Mammary epithelial cell (primary cell): ENCODE measurements at regions not wholly inside any gene's neighbourhood (a gene's known extent, or its start where the extent isn't known, plus 50 kb on each side); places are given as distances from the start of the nearest gene placed in this dataset.

ENCODE experiments used
- EZH2 ChIP-seq: IDR thresholded peaks from 2 replicates; pipeline ENCODE4 v1.6.1; 2012; ENCODE audit warnings: low read length, inconsistent platforms, borderline replicate concordance
- TF ChIP-seq, protein P1 (sequence below), 2 donors: IDR thresholded peaks in 1 of 2; conservative IDR thresholded peaks in 1 of 2; 2 replicates each; pipeline ENCODE4 v1.5.1; 2011 to 2012; ENCODE audit warnings: inconsistent platforms in 2 of 2, low read length in 2 of 2, mild to moderate bottlenecking in 2 of 2, control low read depth in 1 of 2, low read depth in 1 of 2; ENCODE audit not compliant: insufficient read depth in 1 of 2; ENCODE audit errors: extremely low read depth in 1 of 2

- TF ChIP-seq, protein P1, sequence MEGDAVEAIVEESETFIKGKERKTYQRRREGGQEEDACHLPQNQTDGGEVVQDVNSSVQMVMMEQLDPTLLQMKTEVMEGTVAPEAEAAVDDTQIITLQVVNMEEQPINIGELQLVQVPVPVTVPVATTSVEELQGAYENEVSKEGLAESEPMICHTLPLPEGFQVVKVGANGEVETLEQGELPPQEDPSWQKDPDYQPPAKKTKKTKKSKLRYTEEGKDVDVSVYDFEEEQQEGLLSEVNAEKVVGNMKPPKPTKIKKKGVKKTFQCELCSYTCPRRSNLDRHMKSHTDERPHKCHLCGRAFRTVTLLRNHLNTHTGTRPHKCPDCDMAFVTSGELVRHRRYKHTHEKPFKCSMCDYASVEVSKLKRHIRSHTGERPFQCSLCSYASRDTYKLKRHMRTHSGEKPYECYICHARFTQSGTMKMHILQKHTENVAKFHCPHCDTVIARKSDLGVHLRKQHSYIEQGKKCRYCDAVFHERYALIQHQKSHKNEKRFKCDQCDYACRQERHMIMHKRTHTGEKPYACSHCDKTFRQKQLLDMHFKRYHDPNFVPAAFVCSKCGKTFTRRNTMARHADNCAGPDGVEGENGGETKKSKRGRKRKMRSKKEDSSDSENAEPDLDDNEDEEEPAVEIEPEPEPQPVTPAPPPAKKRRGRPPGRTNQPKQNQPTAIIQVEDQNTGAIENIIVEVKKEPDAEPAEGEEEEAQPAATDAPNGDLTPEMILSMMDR (conservative IDR thresholded peaks at IDR 0.05 in 1 of 2, IDR thresholded peaks at IDR 0.05 in 1 of 2; ENCODE audit: extremely low read depth in 1 of 2, insufficient read depth in 1 of 2, low read depth in 1 of 2, low read length in 2 of 2) = no peak
- TF ChIP-seq EZH2 = no peak
These were observed 92.8 kb upstream of the KMT2C start for GRCh38 chr7:152528612-152529011.
